ENCODE measurements at regions not wholly inside any gene's neighbourhood (a gene's known extent, or its start where the extent isn't known, plus 50 kb on each side); places are given as distances from the start of the nearest gene placed in this dataset.

DNA sequence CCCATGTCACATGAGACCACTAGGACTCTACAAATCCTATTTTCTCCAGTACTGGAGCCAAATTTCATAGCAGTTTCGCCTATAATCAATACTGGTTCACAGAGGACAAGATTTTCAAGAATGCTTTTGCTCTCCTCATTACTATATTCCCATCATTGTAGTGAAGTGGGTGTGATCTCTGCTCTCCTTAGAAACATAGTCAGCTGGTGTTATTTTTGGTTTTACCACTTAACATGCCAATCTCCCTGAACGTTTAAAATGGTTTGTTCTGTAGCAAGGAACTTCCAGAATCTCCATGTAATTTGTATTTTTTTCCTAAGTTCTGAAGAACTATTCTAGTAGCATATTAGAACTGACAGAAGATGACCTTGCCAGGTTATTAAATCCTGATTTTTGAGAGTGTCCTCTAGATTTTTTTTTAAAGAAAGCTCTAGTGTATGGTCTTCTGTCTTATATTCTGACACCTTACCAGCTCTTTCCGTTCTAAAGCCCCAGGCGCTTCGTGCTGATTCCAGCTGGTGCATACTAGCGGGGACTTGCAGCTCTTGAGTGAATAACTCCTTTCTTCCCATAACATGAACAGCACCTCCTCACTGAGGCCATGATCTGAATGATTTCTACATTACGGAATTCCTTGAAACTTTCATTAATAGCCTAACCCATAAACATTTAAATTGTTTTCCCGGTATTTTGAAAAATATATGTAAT is 1372.9 kb downstream of the TECRL start:
- TF ChIP-seq CTCF (IDR thresholded peaks at IDR 0.05) (no peak), POLR2A (IDR thresholded peaks at IDR 0.05) (no peak)
